ENCODE measurements at regions not wholly inside any gene's neighbourhood (a gene's known extent, or its start where the extent isn't known, plus 50 kb on each side); places are given as distances from the start of the nearest gene placed in this dataset.

DNA sequence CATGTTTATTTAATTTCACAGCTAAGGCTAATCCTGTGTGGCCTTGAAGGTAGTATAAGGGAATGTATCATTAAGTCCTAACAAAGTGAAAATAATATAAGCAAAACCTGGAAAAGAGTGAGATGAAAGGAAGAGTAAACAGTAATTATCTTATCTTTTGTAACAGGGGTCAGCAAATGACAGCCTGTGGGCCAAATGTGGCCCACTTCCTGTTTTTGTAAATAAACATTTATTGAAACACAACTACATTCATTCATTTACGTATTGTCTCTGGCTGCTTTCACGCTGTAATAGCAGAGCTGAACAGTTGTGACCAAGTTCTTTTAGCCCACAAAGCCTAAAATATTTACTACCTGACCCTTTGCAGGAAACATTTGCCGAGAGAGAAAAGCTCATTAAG is 78.4 kb upstream of the HTR4 start:
- Histone ChIP-seq H4K91ac (ENCODE audit: insufficient read length, low read depth, low read length) (no peak overlapping the region), H3T11ph (ENCODE audit: low read length) (no peak overlapping the region), H2BK5ac (ENCODE audit: insufficient read length, low read length) (no peak overlapping the region), H3K23me2 (ENCODE audit: insufficient read length, low read depth, low read length, poor library complexity, severe bottlenecking) (no peaks in the 10 kb centered on the region), H3K4ac (ENCODE audit: low read depth, low read length) (no peak overlapping the region), H4K20me1 (ENCODE audit: control insufficient read depth, insufficient read depth, insufficient read length) (no peaks in the 10 kb centered on the region), H4K8ac (replicated peaks; ENCODE audit: insufficient read length, low read depth, low read length) (no peak overlapping the region), H2BK15ac (ENCODE audit: low read depth, low read length) (no peak overlapping the region), H3K23ac (ENCODE audit: insufficient read length, low read depth, low read length) (no peak overlapping the region), H2BK20ac (ENCODE audit: low read depth, low read length, poor library complexity, severe bottlenecking) (no peak overlapping the region), H2AK5ac (ENCODE audit: insufficient read length, low read length) (no peak overlapping the region), H3K4me1 (ENCODE audit: insufficient read depth, low read length) (no peaks in the 10 kb centered on the region), H3K27me3 (ENCODE audit: insufficient read depth, low read length) (no peaks in the 10 kb centered on the region), H3K79me2 (ENCODE audit: insufficient read depth, low read length) (no peaks in the 10 kb centered on the region), H3K18ac (ENCODE audit: insufficient read length, low read depth, low read length) (no peak overlapping the region), H3K14ac (ENCODE audit: insufficient read depth, low read length) (no peak overlapping the region), H3K79me1 (ENCODE audit: insufficient read depth, low read depth, low read length, poor library complexity, severe bottlenecking) (no peaks in the 10 kb centered on the region), H3K9me3 (ENCODE audit: control insufficient read depth, low read depth, low read length) (no peaks in the 10 kb centered on the region), H4K5ac (ENCODE audit: insufficient read length, low read depth, low read length) (no peak overlapping the region), H2BK120ac (ENCODE audit: low read depth, low read length, poor library complexity, severe bottlenecking) (no peak overlapping the region), H2BK12ac (ENCODE audit: insufficient read length, low read depth, low read length) (no peak overlapping the region), H3K27ac (ENCODE audit: insufficient read length, low read depth, low read length) (no peak overlapping the region), H3K4me2 (ENCODE audit: insufficient read depth, insufficient read length, low read length) (no peak overlapping the region), H3K9ac (ENCODE audit: extremely low read depth, insufficient read length, low read length) (no peak overlapping the region), H3K56ac (ENCODE audit: insufficient read length, low read depth, low read length) (no peak overlapping the region), H2AFZ (ENCODE audit: low read length) (no peak overlapping the region)
- no CpG with 5 or more reads among the region's 3 CpGs for WGBS (ENCODE audit: extremely low coverage, insufficient read length, low lambda C conversion rate)
- H3K36me3 Mint-ChIP-seq (ENCODE audit: insufficient read depth in 1 of 3, low read depth in 3 of 3): no peaks in the 10 kb centered on the region
- no peaks in the 10 kb centered on the region for H3K9me3 Mint-ChIP-seq
- no peak overlapping the region for H3K27ac Mint-ChIP-seq
- no peak for DNase-seq
- H3K27me3 Mint-ChIP-seq (ENCODE audit: low read depth): no peaks in the 10 kb centered on the region; the same call in 1 of the 2 replicates
- H3K4me1 Mint-ChIP-seq: peaks cover 6 to 10% of the 10 kb centered on the region in 2 experiments
- TF ChIP-seq, protein P1, sequence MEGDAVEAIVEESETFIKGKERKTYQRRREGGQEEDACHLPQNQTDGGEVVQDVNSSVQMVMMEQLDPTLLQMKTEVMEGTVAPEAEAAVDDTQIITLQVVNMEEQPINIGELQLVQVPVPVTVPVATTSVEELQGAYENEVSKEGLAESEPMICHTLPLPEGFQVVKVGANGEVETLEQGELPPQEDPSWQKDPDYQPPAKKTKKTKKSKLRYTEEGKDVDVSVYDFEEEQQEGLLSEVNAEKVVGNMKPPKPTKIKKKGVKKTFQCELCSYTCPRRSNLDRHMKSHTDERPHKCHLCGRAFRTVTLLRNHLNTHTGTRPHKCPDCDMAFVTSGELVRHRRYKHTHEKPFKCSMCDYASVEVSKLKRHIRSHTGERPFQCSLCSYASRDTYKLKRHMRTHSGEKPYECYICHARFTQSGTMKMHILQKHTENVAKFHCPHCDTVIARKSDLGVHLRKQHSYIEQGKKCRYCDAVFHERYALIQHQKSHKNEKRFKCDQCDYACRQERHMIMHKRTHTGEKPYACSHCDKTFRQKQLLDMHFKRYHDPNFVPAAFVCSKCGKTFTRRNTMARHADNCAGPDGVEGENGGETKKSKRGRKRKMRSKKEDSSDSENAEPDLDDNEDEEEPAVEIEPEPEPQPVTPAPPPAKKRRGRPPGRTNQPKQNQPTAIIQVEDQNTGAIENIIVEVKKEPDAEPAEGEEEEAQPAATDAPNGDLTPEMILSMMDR (conservative IDR thresholded peaks at IDR 0.05): no peak
- no peak overlapping the region for H3K4me3 Mint-ChIP-seq

Data from H9 (cell line).